PC-9 (cell line): ENCODE measurements at regions not wholly inside any gene's neighbourhood (a gene's known extent, or its start where the extent isn't known, plus 50 kb on each side); places are given as distances from the start of the nearest gene placed in this dataset.

Experiments used
- EZH2 ChIP-seq: fragments of 200-600 bp; sonication (generic); IDR thresholded peaks from 2 replicates; pipeline ENCODE4 v1.8.0; 2017; ENCODE audit warnings: antibody characterized with exemption, low read depth
- TF ChIP-seq, protein P1 (sequence below): fragments of 200-600 bp; sonication (generic); conservative IDR thresholded peaks from 2 replicates; pipeline ENCODE4 v1.6.1; 2017; ENCODE audit warnings: mixed run types, antibody characterized with exemption, mild to moderate bottlenecking, moderate library complexity

- TF ChIP-seq, protein P1, sequence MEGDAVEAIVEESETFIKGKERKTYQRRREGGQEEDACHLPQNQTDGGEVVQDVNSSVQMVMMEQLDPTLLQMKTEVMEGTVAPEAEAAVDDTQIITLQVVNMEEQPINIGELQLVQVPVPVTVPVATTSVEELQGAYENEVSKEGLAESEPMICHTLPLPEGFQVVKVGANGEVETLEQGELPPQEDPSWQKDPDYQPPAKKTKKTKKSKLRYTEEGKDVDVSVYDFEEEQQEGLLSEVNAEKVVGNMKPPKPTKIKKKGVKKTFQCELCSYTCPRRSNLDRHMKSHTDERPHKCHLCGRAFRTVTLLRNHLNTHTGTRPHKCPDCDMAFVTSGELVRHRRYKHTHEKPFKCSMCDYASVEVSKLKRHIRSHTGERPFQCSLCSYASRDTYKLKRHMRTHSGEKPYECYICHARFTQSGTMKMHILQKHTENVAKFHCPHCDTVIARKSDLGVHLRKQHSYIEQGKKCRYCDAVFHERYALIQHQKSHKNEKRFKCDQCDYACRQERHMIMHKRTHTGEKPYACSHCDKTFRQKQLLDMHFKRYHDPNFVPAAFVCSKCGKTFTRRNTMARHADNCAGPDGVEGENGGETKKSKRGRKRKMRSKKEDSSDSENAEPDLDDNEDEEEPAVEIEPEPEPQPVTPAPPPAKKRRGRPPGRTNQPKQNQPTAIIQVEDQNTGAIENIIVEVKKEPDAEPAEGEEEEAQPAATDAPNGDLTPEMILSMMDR = no peak
- TF ChIP-seq EZH2 = no peak
Observed at GRCh38 chr12:90008277-90008676, 299.6 kb upstream of the ATP2B1 start.
